ENCODE measurements at regions not wholly inside any gene's neighbourhood (a gene's known extent, or its start where the extent isn't known, plus 50 kb on each side); places are given as distances from the start of the nearest gene placed in this dataset.

GRCh38 chr6:91433660-91434534 is 847.0 kb upstream of the MAP3K7 start:
- no peak for DNase-seq

- no peak for DNase-seq
Observed at GRCh38 chr6:91428953-91429560, 842.2 kb upstream of the MAP3K7 start.

- no peak for DNase-seq
Observed at GRCh38 chr6:91428296-91428695, 841.4 kb upstream of the MAP3K7 start.

DNA sequence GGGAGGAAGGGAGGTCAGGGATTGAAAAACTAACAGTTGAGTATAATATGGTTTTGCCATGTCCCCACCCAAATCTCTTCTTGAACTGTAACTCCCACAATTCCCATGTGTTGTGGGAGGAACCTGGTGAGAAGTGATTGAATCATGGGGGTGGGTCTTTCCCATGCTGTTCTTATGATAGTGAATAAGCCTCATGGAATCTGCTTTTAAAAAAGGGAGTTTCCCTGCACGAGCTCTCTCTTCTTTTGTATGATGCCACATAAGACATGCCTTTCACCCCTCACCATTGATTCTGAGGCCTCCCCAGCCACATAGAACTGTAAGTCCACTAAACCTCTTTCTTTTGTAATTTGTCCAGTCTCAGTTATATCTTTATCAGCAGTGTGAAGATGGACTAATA is 833.4 kb upstream of the MAP3K7 start:
- no peak for DNase-seq

DNA sequence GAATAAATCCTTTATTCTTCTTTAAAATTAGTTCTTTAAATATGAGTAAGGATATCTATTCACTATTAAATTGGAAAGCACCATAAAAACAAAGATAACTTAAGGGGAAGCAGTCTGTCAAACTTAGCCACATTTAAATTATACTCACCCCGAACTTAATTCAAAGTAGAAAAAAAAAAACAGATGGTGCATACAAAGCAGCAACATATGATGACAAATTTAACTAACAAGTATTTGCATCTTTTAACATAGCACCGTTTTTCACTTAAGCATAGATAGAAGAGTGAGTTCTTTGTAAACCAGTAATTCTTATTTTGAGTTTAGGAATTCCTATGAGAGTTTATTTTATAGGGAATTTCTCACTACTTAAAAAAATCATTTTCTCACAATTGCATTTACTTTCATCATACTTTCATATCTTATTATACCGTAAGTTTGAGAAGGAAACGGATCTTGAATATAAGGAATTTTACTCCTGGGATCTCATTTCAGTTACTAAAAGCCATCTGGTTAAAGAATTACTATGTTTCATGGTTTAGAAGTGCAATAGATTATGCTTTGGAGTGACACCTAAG is 828.2 kb upstream of the MAP3K7 start:
- DNase-seq: no peak

DNA sequence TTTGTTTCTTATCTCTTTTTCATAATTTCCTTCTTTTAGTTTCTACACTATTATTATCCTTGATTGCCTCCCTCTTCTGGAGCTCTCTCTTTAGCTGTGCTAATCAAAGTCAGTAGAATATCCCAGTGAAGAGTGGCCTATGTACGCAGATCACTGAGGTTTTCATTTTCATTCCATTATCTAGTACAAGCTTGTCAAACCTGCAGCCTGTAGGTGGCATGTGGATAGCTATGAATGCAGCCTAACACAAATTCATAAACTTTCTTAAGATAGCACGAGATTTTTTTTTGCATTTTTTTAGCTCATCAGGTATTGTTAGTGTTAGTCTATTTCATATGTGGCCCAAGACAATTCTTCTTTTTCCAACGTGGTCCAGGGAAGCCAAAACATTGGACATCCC is 825.7 kb upstream of the MAP3K7 start:
- DNase-seq: no peak

DNA sequence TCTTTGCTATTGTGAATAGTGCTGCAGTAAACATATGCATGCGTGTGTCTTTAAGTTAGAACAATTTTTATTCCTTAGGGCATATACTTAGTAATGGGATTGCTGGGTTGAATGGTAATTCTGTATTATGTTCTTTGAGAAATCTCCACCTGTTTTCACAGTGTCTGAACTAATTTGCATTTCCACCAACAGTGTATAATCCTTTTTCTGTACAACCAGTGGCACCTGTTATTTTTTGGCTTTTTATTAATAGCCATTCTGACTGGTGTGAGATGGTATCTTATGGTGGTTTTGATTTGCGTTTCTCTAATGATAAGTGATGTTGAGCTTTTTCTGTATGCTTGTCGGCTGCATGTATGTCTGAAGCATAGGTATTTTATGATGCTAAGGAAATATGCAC is 820.8 kb upstream of the MAP3K7 start:
- no peak for DNase-seq

DNA sequence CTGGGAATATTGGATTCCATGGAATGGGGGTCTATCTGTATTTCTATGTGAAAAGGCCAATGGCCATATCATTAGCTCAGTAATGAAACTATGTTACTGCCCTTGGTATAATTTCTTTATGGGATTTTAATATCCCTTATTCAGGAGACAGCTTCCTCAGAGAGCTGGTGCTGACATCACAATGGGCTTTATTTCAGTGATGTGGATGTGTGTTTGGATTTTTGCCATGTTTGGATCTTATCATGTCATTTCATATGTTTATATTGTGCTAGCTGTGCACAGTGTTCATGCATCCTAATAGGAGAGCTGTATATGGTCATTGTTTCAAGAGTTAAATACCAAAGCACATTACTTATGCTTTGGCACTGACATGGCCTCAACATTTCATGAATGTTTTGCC is 806.1 kb upstream of the MAP3K7 start:
- DNase-seq: no peak

- DNase-seq: no peak
Observed at GRCh38 chr6:91387290-91388059, 800.6 kb upstream of the MAP3K7 start.

DNA sequence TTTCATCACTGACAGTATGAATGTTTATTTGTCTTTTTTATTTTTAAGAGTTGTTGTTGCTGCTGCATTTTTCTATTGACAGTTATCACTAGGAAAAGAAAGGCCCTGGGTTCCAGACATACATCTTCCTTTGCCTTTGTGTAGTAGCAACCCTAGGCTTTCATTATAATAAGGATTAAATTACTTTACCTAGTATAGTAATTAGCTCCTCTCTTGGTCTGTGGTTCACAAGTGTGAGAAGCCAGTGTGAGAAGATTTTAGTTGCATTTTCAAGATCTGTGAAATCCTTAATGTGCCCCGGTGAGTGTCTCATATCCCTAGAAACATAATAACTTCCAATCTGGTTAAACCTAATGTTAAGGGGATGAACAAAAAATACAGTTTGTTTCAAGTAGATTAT is 799.3 kb upstream of the MAP3K7 start:
- DNase-seq: no peak

DNA sequence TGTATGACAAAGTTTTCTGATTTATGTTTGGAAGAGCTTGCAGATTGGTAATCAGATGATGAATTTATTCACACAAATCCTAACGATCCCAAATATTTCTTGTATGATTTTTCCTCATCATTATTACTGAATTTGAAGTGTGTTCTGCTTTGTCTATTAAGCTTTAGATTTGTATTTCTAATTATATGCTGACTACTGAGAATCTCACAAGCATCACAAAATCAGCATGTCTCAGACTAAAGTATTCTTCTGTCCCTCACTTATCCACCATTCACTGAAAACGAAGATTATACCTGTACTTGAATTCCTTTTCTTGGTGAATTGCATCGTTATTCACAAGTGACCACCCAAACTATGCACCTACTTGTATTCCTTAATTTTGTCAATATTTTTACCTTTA is 796.3 kb upstream of the MAP3K7 start:
- no peak for DNase-seq

- no peak for DNase-seq
Observed at GRCh38 chr6:91376686-91377085, 789.8 kb upstream of the MAP3K7 start.

- no peak for DNase-seq
Observed at GRCh38 chr6:91366781-91367180, 779.9 kb upstream of the MAP3K7 start.

GRCh38 chr6:91358986-91359385 is 772.1 kb upstream of the MAP3K7 start:
- DNase-seq: no peak

DNA sequence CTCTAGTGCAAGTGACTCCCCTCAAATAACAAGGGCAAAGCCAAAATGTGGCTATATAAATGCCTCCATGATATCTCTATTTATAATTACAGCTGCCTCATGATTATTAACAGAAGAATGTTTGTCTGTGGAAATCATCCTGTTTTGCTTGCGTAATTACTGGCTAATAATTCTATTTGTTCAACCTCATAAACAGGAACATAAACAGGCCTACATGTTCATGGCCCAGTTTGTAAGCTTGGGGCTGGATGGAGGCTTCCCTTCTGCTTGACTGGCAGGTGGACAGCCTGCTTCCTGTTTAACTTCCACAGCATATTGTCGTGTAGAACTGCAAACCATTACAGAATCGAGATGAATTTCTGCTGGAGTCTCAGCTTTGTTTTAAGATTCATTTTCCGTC is 766.0 kb upstream of the MAP3K7 start:
- no peak for DNase-seq

- DNase-seq: no peak
Observed at GRCh38 chr6:91352321-91352720, 765.4 kb upstream of the MAP3K7 start.

DNA sequence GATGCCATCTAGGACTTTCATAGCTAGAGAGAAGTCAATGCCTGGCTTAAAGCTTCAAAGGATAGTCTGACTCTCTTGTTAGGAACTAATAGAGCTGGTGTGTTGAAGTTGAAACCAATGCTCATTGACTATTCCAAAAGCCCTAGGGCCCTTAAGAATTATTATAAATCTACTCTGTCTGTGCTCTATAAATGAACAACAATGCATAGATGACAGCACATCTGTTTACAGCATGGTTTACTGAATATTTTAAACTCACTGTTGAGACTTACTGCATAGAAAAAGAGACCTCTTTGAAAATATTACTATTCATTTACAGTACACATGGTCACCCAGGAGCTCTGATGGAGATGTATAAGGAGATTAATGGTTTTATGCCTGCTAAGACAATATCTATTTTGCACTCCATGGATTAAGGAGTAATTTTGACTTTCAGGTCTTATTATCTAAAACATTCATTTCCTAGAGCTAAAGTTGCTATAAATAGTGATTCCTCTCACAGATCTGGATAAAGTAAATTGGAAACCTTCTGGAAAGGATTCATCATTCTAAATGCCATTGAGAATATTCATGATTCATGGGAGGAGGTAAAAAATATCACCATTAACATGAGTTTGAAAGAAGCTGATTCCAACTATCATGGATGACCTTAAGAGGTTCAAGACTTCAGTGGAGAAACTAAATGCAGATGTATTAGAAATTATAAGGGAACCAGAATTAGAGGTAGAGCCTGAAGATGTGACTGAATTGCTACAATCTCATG is 763.5 kb upstream of the MAP3K7 start:
- DNase-seq: no peak

DNA sequence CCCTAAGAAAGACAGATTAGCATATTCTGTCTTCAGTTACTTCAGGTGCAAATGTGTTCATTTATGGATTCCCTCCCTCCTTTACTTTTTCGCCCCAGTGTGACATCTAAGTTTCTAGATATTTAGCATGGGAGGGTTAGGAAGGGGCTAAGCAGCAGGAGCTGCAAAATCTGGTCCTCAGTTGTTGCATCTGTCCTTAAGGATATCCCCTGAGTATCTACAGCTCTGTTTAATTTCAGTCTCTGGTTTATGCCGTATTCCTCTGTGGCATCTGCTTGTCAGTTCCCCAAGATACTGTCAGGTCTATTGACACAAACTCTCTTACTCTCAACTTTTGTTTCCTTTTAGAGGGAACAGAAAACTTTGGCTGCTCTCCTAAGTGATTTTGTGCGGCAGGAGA is 754.6 kb upstream of the MAP3K7 start:
- no peak for DNase-seq

DNA sequence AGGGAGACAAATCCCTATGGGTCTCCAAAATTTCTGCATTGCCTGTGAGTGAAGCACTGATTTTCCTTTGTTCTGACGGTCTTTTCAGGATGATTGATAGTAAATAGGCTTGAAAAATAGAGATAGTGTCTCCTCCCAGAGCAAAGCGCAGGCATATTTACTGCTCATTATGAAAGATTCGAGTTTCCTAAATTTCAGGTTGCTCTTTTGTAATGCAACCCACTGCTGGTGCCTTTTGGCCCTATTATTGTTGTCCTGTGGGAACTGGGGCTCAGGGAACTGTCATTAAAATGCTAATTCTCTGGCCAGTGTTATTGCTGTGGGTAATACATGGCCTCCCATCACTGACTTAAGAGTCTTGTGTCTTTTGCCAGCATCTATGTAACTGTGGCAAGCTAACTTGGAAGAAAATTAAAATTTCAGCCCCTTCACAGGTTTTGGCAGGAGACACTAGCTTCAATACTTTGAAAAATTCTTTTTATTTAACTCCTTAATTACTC is 754.1 kb upstream of the MAP3K7 start:
- DNase-seq: no peak

- no peak for DNase-seq
Observed at GRCh38 chr6:91337967-91338366, 751.1 kb upstream of the MAP3K7 start.

DNA sequence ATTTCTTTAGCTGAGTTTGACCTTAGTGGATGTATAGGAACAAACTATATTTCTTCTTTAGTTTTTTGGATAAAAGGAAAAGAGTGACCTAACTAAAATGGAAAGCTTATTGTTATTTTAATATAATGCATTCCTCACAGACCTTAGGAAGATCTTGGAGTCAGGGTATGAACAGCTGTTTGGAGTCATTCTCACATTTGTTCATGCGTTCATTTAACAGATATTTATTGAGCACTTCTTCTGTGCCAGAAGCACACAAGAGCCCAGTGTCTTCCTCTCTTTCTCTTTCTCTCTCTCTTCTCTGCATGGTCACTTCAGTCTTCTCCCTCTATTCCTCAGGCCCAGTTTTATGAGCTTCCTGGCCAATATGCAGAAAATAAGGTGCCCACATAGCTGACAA is 744.0 kb upstream of the MAP3K7 start:
- no peak for DNase-seq

GRCh38 chr6:91328241-91328640 is 741.4 kb upstream of the MAP3K7 start:
- no peak for DNase-seq

DNA sequence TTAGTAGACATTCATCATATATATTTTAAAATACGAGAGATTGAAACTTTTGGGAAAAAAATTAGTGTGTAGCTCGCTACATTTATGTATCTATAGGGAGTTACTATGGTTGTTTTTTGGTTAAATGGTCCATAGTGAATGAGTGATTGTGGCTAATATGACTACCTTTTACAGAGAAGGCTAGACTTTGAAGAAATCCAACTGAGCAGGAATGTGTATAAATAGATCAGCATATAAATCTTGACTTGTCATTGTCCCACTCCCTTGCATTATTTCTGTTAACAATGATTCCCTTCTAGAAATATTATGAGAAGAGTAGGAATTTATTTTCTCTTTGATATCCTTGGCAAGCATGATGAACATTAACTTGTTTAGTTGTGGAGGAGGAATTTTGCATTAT is 737.8 kb upstream of the MAP3K7 start:
- DNase-seq: no peak
